GM18502 (cell line): ENCODE measurements at regions not wholly inside any gene's neighbourhood (a gene's known extent, or its start where the extent isn't known, plus 50 kb on each side); places are given as distances from the start of the nearest gene placed in this dataset.

Source experiments
- ATAC-seq: cut with Tn5 transposase; IDR thresholded peaks from one replicate; pipeline ENCODE4 v1.9.1; 2021; ENCODE audit warnings: mild to moderate bottlenecking; ENCODE audit not compliant: unreplicated experiment, poor library complexity

DNA sequence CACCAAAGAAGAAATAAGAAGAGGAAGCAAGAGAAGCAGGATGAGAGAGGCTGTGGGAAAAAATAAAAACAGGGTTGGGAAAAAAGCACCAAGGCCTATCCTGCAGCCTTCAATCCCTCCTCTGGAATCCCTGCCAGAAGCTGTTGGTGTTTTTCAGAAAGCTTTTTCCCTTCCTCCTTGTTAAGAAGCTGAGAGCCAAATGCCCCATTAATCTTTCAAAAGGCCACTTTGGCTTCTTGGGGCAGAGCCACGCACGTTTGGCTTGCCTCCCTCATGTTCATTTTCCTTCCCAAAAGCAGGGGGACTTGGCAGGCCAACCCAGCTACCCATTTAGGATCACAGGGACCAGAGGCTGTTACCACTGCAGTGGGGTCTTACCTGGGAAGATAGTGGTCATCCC lies 365.3 kb downstream of the NUAK1 start:
- ATAC-seq, result no peak

DNA sequence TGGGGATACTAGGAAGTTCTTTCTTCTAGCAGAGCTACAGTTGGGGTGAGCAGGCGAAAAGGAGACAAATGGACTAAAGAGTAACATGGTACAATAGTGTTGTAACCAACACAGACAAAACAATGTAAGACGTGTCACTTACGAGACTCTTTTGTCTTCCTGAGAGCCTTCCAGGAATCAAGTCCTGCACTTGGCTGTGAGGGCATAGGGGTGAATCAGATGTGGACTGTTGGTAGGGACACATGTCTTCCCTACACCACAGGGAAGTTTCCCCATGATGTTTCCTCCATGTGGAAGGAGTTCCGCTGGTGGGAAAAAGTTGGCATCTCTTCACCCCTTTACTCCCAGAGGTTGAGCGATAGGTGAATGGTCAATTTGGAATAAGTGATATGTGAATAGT lies 364.7 kb downstream of the NUAK1 start:
- ATAC-seq, result no peak

DNA sequence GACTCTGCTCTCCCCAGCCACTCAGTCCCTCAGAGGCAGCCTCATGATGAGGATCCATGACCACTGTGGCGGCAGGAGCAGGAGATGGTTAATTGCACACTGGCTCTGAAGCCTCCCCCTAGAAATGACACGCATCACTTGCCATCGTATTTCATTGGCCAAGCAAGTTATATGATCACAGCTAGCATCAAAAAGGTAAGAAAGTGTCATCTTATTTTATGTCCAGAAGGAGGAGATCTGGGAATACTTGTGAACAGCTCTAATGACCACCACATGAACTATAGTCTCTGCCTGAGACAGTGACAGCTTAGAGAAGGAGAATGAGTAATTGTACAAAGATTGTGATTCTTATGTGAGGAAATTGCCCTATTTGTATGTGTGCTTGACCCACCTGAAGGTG lies 363.4 kb downstream of the NUAK1 start:
- no peak for ATAC-seq

DNA sequence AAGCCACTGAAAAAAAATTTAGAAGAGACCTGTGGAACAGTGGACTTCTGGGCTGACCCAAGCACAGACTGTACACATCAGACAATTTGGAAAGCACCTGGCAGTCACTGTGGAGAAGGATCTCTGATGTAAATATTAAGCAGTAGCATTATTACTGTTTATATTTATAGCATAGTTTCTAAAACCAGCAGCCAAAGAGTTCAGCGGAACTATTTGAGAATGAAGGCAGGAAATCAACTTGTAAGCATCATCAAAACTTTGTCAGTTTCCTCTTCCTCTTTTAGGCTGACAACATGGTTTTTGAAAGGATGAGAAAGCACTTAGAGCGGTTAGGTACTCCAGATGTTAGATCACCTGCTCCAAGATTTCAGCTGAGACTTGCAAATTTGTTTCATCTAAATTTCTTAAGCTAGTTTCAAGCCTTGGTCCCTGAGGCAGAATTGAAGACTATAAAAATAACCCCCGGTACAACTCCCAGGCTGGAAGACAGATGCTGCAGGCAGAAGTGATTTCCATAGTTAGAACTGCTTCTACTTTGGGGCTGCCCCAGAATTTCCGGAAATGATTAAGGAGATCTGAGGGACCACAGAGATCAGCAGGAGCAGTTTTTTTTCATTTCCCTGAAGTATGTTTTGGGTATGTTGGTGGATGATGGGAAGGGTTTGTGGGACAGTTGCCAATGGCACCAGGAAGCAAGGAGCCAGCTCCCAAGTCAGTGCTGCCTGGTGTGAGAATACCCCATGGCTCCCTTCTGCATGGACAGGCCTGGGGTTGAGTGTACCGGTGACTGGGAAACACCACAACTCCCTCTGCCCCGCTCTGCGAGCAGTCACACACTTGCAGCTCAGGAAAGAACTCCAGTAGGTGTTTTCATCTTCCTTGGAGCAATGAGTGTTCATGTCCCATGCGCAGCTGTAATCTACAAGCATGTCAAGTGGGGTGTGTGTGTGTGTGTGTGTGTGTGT lies 354.5 kb downstream of the NUAK1 start:
- ATAC-seq, result peak; percentile 85

DNA sequence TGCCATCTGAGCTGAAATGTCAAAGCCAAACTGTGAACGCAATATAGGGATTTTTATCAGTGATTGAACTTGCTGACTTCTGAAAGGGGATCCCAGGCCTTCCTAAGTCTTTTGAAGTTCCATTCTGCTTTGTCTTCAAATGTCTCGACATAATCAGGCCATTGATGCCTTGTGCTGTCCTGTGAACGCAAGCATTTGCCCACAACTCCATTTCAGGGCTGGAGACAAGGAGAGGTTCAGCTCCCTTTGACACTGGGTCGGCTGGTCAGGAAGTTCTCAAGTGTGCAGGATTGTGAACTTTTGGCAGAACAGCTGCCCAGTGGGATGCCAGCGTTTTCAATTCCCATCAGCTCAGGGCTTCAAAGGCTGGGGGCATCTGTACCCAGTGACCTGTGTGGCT lies 345.3 kb downstream of the NUAK1 start:
- ATAC-seq, result no peak

DNA sequence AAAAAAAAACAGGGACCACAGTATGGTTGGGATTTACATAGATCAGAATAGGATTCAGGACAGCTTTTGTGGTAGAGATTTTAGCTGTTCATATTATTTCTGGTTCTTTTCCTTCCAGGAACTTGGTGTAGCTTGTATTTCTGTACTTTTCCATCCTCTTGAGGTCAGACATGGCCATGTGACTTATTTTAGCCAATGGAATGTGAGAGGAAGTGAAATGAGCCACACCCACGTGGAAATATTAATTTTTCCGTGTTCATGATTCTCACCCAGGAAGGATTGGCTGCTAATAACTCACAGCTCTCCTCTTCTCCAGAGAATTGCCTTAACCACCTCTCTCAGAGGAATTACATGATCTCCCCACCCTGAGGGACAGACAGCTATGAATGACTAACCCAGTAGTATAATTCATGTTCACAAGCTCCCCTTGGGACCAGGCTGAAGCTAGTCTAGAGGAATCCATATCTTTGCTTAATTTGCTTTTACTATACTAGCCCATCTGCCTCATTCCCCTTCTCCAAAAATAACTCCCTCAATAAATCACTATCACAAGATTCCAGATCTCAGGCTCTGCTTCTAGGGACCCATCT lies 340.4 kb downstream of the NUAK1 start:
- no peak for ATAC-seq

DNA sequence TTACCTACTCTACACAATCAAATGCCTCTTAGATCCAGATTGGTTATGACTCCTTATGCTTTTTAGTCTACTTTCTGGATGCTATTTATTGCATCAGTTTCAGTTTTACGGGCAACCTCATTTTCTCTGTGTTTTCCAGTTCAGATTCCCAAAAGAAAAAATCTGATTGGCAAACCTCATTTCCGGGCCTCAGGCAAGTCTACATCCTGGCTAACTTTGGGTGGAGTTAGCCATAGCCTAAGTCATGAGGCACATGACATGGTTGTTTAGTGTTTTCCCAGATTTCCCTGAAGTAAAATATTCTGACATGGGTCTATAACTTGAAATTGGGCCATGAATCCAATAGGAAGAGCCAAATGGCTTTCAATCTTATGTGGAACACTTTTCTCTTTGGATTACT lies 339.7 kb downstream of the NUAK1 start:
- no peak for ATAC-seq

DNA sequence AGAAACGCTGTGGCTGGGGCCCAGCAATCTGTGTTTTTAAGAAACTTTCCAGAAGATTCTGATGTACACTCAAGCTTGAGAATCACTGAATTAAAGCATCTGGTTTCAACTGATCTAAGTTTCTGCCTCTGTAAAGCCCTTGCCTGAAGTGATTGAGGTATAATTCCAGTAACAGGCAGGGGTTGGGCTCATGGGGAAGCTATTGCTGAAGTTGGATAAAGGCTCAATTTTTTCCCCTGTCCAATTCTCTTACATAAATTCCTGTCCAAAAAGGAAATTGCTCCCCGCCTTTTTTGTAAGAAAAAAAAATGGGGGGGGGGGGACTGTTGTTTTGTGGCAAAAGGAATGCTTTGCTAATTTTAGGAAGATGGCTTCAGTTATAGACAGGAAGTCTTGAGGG lies 337.4 kb downstream of the NUAK1 start:
- ATAC-seq, result no peak

DNA sequence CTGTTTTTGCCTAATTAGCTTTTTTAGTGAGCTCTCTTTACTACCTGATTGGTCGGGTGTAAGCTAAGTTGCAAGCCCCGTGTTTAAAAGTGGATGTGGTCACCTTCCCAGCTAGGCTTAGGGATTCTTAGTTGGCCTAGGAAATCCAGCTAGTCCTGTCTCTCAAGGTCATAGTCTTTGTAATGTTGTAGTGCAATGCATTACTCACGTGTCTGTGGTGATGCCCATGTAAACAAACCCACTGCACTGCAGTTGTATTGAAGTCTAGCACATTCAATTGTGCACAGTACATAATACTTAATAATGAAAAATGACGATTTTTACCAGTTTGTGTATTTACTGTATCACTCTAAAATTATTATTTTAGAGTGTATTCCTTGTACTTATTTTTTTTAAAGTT lies 335.5 kb downstream of the NUAK1 start:
- no peak for ATAC-seq

DNA sequence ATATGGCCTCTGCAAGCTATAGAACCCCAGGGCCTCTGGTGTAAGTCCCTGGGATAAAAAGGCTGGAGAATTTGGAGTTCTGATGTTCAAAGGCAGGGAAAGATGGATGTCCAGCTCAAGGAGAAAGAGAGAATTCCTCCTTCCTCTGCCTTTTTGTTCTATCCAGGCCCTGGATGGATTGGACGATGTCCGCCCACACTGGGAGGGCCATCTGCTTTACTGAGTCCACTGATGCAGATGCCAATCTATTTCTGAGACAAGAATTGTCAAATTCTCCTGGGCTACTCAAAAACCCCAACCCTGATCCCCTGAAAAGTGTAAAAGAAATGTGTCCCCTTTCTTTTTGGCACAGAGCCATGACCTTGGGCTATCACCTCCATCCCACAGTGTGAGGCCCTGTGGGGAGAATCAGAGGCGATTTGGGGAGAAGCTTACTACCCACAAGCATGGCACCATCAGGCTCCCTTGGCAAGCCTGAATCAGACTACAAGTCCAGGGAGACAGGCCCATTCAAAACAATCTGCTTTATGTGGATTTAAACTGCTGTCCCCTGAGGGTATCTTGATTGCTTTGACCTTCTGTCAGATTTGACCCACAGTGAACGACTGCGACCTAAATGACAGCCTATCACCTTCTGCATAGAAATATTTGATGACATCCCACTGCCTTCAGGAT lies 334.0 kb downstream of the NUAK1 start:
- no peak for ATAC-seq

DNA sequence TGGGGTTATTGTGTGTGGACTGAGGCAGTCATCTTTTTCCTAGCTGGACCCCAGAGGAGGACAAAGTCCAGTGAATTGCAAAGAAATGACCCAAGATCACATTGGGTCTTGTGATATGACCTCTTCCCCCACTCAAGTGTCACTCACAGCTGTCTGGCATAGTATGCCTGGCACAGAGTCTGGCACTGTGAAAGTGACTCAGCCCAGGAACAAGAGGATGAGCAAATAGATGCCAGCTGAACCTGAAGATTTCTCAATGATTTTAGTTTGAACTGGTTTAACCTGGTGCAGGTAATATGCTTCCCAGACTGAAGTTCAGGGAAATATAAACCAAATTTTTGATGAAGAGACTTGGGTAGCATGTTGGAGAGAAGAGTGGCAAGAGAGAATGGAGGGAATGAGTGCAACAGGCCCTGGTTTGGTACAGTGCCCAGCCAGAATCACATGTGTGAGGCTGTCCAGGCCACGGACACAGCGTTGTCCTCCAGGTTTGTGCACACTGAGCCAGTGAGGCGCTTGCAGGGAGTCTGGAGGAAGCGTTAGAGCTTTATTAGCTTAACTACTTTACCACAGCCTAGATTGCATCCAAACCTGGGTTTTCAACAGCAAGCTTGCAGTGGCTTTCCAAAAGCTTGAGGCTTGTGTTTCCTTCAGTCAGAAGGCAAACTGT lies 332.9 kb downstream of the NUAK1 start:
- ATAC-seq, result no peak

DNA sequence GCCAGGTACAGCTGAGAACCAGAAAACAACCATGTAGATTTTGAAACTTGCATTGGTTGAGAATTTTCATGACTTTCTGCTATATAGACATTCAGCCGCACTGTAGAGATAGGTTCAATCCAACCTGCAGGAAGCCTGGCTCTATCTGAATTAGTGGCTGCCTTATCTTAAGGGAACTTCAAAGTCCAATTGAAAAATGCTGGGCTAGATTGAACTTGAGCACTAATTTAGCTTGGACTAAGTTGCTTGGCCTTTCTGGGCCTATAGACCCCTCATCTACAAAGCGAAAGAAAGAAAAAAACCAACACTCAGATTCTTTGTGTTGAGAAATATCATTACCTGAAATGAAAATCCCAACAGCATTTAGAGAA lies 332.4 kb downstream of the NUAK1 start:
- ATAC-seq, result no peak

DNA sequence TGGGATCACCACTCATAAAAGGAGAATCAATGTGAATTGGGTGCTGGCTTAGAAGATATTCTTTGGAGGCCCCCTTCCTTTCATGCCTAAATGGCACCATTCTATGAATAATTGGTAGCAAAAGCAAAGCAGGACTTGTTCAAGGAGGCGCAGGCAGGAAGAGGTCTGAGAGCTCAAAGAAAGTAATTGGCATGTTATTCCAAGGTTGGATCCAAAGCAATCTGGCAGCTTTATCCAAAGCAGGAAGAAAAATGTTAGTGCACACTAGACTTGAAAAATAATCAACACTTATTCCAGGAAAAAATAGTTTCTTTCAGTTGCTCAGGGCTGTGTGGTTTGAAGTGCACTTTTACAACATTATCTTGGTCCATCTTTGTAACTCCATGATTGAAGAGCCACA lies 326.4 kb downstream of the NUAK1 start:
- ATAC-seq, result no peak

DNA sequence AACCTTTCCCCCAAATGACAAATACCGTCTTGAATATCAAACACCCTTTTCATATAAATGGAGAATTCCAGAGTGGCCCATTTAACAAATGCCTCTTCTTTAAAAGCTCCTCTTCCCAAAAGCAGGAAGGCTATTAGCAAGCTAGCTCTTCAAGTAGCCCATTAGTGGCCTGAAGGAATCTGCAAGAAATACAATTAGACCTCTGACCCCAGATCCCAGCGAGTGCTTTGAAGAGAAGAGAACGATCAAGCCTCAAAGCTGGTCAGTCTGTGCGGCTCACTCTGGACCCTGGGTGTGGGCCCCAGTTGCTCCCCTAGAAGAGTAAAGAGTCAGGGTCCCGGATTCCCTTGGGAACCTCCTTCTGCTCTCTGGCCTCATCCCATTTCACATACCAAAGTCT lies 325.6 kb downstream of the NUAK1 start:
- ATAC-seq, result no peak

DNA sequence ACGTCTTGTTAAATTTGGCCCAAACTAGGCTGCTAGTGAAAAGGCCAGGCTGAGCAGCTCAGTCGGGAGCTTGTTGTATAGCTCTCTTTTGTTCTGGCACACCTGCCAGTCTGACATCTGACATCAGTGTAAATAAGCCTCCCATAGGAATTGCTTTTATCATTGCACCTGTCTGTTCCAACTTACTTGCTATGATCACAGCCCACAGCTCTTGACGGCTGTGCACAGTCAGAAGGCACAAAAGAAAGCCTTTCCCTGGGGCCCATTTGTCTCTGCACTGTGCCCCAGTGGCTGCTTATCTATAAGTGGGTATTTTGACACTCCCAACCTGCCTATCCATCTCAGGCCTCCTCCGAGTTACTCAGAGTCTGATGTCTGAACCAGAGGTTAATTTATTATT lies 324.5 kb downstream of the NUAK1 start:
- no peak for ATAC-seq

DNA sequence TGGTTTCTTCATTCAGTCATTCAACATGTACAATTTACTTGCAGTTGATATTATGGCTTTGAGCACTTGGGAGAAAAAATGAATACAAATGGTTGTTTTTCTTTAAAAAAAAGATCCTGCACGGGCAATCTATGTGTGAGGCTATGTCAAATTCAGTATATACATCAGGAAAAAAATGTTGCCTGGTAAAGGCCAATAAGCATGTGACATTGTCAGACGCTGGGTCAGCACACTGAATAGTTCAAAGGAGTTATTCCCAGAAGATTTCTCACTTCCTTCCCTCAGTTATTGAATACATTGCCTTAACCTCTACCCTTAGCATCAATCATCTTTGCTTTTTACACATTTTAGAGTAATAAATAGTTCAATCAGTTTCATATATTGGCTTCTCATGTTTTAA lies 319.2 kb downstream of the NUAK1 start:
- ATAC-seq, result no peak

DNA sequence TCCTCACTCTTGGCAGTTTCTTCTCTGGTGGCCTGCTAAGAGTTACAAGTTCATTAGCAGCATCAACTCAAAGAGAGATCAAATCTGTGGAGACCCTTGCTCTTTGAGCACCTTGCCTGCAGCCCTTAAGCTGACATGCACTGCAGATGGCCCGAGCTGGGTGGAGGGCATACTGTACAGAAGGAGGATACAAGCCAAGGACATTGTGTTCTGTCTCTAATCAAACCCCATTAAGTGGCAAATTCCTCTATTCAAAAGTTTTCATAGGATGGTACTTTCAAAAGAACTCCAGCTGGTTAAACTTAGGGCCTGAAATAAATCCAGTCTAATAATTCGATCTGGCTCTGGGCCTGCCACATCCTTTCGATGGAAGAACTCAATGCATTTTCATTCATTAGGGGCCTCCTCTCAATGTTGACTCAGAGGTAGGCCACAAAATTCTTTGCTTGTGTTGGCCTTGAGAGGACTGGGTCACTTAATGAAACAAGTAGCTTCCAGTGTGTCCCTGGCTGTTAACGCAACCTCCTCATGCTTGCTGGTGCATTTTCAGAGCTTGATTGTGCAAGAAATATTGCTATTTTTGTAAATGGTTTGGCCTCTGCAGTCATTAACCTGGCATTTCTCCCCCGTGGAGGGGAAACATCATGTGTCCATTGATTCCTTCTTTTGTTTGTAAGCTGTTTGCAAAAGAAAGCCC lies 318.2 kb downstream of the NUAK1 start:
- no peak for ATAC-seq

DNA sequence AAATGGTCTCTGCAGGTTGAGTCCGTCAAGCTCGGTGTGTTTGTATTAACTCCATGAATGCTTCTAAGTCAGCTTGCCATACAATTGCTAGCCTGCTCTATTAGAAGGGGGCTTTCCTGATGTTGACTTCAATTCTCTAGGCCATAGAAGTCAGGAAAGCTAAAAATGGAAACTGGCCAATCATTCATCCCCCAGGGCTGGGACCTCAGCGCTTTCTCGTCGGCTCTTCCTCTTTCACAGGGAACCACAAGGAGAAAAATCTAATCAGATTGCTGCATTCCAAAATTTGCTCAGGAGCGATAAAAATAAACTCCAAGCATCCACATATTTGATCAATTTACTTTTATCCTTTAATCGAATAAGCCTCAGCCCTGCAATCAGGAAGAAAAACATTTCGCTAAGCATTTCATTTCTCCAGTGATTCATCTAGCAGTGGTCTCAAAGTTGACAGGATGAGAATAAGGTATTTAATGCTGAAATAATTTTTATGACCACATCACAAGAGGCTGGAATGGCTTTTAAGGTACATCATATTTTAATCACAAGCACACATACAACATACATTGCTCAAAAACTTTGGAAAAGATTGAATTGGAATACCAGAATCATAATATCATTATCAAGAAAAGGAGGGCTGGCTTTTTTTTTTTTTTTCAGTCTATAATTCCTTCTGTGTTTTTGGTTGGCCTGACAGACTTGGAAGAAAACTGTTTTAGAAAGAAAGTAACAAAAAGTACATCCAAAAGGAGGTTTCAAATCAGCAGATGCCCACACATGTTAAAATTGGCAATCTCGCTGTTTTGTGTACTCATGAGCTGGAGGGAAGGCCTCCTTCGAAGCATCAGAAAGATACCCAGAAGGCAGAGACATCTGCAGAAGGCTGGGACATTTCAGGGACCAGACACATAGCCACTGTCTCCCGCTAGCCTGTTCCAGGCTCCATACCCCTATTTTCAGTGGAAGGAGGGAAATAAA lies 316.3 kb downstream of the NUAK1 start:
- ATAC-seq, result no peak

DNA sequence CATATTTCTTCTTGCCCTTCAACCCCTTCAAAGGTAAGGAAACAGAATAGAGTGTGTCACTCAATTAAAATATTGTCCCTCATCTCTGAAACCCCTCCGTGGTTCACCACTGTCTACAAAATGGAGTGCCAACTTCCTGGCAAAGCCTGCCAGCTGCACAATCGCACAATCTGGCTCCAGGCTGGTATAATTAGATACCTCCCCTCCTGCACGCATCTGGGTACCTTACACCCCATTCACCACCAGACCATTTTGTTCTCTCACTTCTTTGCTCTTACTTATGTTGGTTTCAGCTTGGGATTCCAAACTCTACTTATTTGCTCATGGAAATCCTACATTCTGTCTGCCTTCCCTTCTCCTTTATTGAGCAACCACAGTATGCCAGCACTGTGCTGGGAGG lies 314.9 kb downstream of the NUAK1 start:
- ATAC-seq, result no peak
